Gastrocnemius medialis (tissue), 4 donors: ENCODE measurements at regions not wholly inside any gene's neighbourhood (a gene's known extent, or its start where the extent isn't known, plus 50 kb on each side); places are given as distances from the start of the nearest gene placed in this dataset.

Source experiments
- CTCF ChIP-seq, 5 experiments: fragments of 450-650 bp in 3 of 5; fragments of 200-600 bp in 2 of 5; sonication (generic) in 2 of 5; IDR thresholded peaks in 4 of 5; conservative IDR thresholded peaks in 1 of 5; 1 replicate in 4 of 5; 2 replicates in 1 of 5; pipeline ENCODE4 v1.5.1; 2016 to 2019; ENCODE audit warnings: antibody characterized with exemption in 5 of 5, mild to moderate bottlenecking in 3 of 5, moderate library complexity in 3 of 5
- POLR2A ChIP-seq, 2 donors: fragments of 450-650 bp; IDR thresholded peaks; one replicate each; pipeline ENCODE4 v1.6.1; 2017; ENCODE audit warnings: antibody characterized with exemption in 2 of 2, mild to moderate bottlenecking in 2 of 2, moderate library complexity in 2 of 2

DNA sequence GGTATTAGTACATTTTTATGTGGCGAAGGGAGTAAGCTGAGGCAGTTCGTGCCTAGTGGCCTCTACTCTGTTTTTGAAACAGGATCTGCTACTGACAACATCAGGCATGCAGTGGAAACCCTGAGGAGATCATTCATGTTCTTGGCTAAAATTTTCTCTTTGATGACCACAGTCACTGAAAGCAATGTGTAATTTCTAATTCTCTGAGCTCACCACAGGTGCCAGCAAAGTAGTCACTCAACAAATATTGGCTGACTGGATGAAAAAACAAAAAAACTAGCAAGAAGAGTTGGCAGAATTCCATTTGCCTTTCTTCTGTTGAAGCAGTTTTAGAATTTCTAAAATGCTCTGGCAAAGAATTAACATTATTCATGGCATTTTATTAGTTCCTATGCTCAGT, 176.5 kb upstream of the KCTD7 start:
- no peak for TF ChIP-seq CTCF (IDR thresholded peaks at IDR 0.05 in 4 of 5, conservative IDR thresholded peaks at IDR 0.05 in 1 of 5)
- no peak for TF ChIP-seq POLR2A (IDR thresholded peaks at IDR 0.05)
